Fibroblast of skin of back (primary cell): ENCODE measurements at regions not wholly inside any gene's neighbourhood (a gene's known extent, or its start where the extent isn't known, plus 50 kb on each side); places are given as distances from the start of the nearest gene placed in this dataset.

Experiments used
- DNase-seq: peaks from one replicate; pipeline ENCODE4 v3.0.0-alpha.2; 2013

- no peak for DNase-seq
Measured at GRCh38 chr2:6213056-6213780, 521.0 kb downstream of the SOX11 start.

- DNase-seq = no peak
Measured at GRCh38 chr2:6214471-6214870, 522.3 kb downstream of the SOX11 start.

GRCh38 chr2:6215053-6215452 is 522.9 kb downstream of the SOX11 start:
- no peak for DNase-seq

- DNase-seq = no peak
Measured at GRCh38 chr2:6216234-6216633, 524.0 kb downstream of the SOX11 start.

GRCh38 chr2:6218926-6219325 is 526.7 kb downstream of the SOX11 start:
- no peak for DNase-seq

- DNase-seq = no peak
Measured at GRCh38 chr2:6219906-6220305, 527.7 kb downstream of the SOX11 start.

GRCh38 chr2:6222296-6222695 is 530.1 kb downstream of the SOX11 start:
- DNase-seq = no peak

GRCh38 chr2:6224267-6224666 is 532.1 kb downstream of the SOX11 start:
- DNase-seq = no peak

GRCh38 chr2:6228251-6228650 is 536.1 kb downstream of the SOX11 start:
- DNase-seq = no peak

GRCh38 chr2:6231166-6231565 is 539.0 kb downstream of the SOX11 start:
- no peak for DNase-seq

- DNase-seq = no peak
Measured at GRCh38 chr2:6233993-6234392, 541.8 kb downstream of the SOX11 start.

- no peak for DNase-seq
Measured at GRCh38 chr2:6234702-6235101, 542.5 kb downstream of the SOX11 start.

- no peak for DNase-seq
Measured at GRCh38 chr2:6236317-6236716, 544.1 kb downstream of the SOX11 start.

GRCh38 chr2:6237039-6237660 is 545.0 kb downstream of the SOX11 start:
- no peak for DNase-seq

GRCh38 chr2:6249557-6249956 is 557.4 kb downstream of the SOX11 start:
- DNase-seq = no peak

GRCh38 chr2:6254441-6254840 is 562.3 kb downstream of the SOX11 start:
- DNase-seq = no peak

- DNase-seq = no peak
Measured at GRCh38 chr2:6264198-6264597, 572.0 kb downstream of the SOX11 start.

GRCh38 chr2:6281524-6281923 is 584.2 kb downstream of the CMPK2 start:
- DNase-seq = no peak

GRCh38 chr2:6283259-6283658 is 582.4 kb downstream of the CMPK2 start:
- DNase-seq = no peak

- no peak for DNase-seq
Measured at GRCh38 chr2:6287406-6287805, 578.3 kb downstream of the CMPK2 start.

- no peak for DNase-seq
Measured at GRCh38 chr2:6288791-6289190, 576.9 kb downstream of the CMPK2 start.

GRCh38 chr2:6290217-6291015 is 575.3 kb downstream of the CMPK2 start:
- DNase-seq = no peak

- DNase-seq = no peak
Measured at GRCh38 chr2:6294791-6295190, 570.9 kb downstream of the CMPK2 start.

GRCh38 chr2:6297238-6297637 is 568.5 kb downstream of the CMPK2 start:
- DNase-seq = no peak
